ENCODE measurements at regions not wholly inside any gene's neighbourhood (a gene's known extent, or its start where the extent isn't known, plus 50 kb on each side); places are given as distances from the start of the nearest gene placed in this dataset.
"Not testable (repeated sequence)": the region's sequence is repeated elsewhere in the genome, so short reads cannot be mapped to it uniquely, and the experiment has no call there.

DNA sequence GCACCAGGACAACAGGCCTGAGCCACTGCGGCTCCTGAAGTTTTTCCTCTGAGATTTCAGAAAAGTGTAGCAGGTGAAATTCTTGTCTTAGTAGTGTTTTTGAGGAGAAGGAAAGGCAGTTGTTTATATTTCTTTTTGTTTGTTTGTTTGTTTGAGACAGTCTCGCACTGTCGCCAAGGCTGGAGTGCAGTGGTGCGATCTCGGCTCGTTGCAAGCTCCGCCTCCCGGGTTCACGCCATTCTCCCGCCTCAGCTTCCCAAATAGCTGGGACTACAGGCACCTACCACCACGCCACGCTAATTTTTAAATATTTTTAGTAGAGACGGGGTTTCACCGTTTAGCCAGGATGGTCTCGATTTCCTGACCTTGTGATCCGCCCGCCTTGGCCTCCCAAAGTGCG lies 454.2 kb downstream of the AASDHPPT start:
- TF ChIP-seq PHF8 (IDR thresholded peaks at IDR 0.05; ENCODE audit: borderline replicate concordance, low read length); RBM17 (IDR thresholded peaks at IDR 0.05; ENCODE audit: borderline replicate concordance, low read depth, low read length); RNF2 (IDR thresholded peaks at IDR 0.05); PCBP1 (IDR thresholded peaks at IDR 0.05; ENCODE audit: low read depth, low read length, poor library complexity, severe bottlenecking); KLF13 (tag; IDR thresholded peaks at IDR 0.05; ENCODE audit: borderline replicate concordance, low read depth); SIRT6 (IDR thresholded peaks at IDR 0.05; ENCODE audit: low read depth, low read length); POLR2AphosphoS5 (IDR thresholded peaks at IDR 0.05; ENCODE audit: control insufficient read depth, insufficient read depth, low read depth, low read length): not testable (repeated sequence)
- TF ChIP-seq, protein P1, sequence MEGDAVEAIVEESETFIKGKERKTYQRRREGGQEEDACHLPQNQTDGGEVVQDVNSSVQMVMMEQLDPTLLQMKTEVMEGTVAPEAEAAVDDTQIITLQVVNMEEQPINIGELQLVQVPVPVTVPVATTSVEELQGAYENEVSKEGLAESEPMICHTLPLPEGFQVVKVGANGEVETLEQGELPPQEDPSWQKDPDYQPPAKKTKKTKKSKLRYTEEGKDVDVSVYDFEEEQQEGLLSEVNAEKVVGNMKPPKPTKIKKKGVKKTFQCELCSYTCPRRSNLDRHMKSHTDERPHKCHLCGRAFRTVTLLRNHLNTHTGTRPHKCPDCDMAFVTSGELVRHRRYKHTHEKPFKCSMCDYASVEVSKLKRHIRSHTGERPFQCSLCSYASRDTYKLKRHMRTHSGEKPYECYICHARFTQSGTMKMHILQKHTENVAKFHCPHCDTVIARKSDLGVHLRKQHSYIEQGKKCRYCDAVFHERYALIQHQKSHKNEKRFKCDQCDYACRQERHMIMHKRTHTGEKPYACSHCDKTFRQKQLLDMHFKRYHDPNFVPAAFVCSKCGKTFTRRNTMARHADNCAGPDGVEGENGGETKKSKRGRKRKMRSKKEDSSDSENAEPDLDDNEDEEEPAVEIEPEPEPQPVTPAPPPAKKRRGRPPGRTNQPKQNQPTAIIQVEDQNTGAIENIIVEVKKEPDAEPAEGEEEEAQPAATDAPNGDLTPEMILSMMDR (IDR thresholded peaks at IDR 0.05 in 2 of 3, conservative IDR thresholded peaks at IDR 0.05 in 1 of 3; ENCODE audit: insufficient read depth in 2 of 3, low read depth in 1 of 3, low read length in 3 of 3) = not testable (repeated sequence)

Data from K562 (cell line).